Ovary (tissue), 7 donors: ENCODE measurements at regions not wholly inside any gene's neighbourhood (a gene's known extent, or its start where the extent isn't known, plus 50 kb on each side); places are given as distances from the start of the nearest gene placed in this dataset.

Experiments used
- DNase-seq, 5 donors: peaks; one replicate each; pipeline ENCODE4 v3.0.0-alpha.2; 2019 to 2020
- H3K27ac ChIP-seq, 2 donors: fragments of 200-600 bp; one replicate each; pipeline versions ENCODE4 v1.5.1 to v1.8.0; 2019 to 2022
- H3K27me3 ChIP-seq: fragments of 200-600 bp; one replicate; pipeline ENCODE4 v1.8.0; 2022
- H3K36me3 ChIP-seq: fragments of 200-600 bp; sonication (generic); one replicate; pipeline ENCODE4 v1.5.1; 2019
- H3K4me1 ChIP-seq: one replicate; pipeline ENCODE4 v1.8.1; 2013; ENCODE audit warnings: mild to moderate bottlenecking, moderate library complexity; ENCODE audit not compliant: insufficient read depth
- H3K4me3 ChIP-seq: fragments of 200-600 bp; sonication (generic); one replicate; pipeline ENCODE4 v1.5.1; 2017
- H3K9me3 ChIP-seq, 2 donors: fragments of 200-600 bp in 1 of 2; sonication (generic) in 1 of 2; one replicate each; pipeline versions ENCODE4 v1.5.1 to v1.8.1; 2013 to 2019; ENCODE audit warnings: mild to moderate bottlenecking in 1 of 2, moderate library complexity in 1 of 2
- EP300 ChIP-seq: sonication (generic); formaldehyde crosslinking; IDR thresholded peaks from one replicate; pipeline ENCODE4 v1.6.1; 2017; ENCODE audit warnings: antibody characterized with exemption
- POLR2A ChIP-seq: fragments of 450-650 bp; IDR thresholded peaks from one replicate; pipeline ENCODE4 v1.6.1; 2017; ENCODE audit warnings: antibody characterized with exemption, mild to moderate bottlenecking, moderate library complexity
- WGBS, 3 donors: extraction: QIAGEN DNeasy Blood & Tissue Kit in 1 of 3; methylation state at CpG; one replicate each; pipeline versions ENCODE4 v1.1.5 to v1.1.7; 2013 to 2017; 5-methylcytosine and 5-hydroxymethylcytosine counted together
- intact Hi-C, 4 donors: fragments of 100-400 bp; cut with DNase I; formaldehyde crosslinking; loops; one replicate each; pipeline versions ENCODE4 v1.11.0 to v1.15.1; 2022 to 2023
- TF ChIP-seq, protein P1 (sequence below), 3 donors: fragments of 450-650 bp in 2 of 3; fragments of 200-600 bp in 1 of 3; IDR thresholded peaks; one replicate each; pipeline versions ENCODE4 v1.5.1 to v1.8.0; 2016 to 2022; ENCODE audit warnings: antibody characterized with exemption in 3 of 3, mild to moderate bottlenecking in 1 of 3
- donor health status: DM: no; HTN: no; CAD: no; lungs with moderate emphysema.
- donor health status: DM: no; HTN: no; CAD: no.
- donor health status: Bipolar disorder and iron deficiency.
- donor health status: DM: no; HTN: no; CAD: no.
- donor health status: DM: yes; HTN: yes; CAD: no.

DNA sequence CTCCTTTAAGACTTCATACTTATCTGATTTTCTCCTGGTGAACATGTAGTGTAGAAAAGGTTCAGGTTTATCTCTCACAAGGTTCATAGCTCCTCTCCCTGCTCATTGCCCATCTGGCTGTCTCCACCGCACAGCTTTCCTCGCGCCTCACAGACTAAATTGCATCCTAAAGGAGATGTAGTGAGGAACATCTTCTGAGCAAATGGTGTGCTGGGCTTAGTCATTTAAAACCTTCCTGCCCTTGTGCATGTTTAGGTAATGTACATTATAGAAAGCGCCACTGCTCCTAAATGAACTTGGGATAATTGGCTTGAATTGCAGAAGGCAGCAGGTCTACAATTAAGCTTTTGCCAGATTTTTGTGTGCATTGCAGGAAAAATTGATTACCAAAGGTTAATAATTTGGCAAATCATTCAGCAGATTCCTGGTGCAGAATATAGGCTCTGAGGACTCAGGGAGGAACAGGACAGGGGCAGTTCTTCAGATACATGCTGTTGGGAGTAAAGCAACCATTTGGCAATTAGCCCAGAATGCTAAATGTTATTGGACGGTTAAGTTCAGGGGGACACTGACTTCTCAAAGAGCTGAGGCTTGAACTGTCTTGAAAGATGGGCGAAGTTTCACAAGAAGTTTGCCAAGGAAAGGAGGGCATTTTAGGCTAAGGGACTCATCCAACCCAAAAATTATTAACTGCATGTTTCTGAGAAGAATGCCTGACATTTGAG lies 108.4 kb upstream of the CLDN10 start:
- H3K4me1 ChIP-seq = no peaks in the 10 kb centered on the region
- WGBS, 3 donors = 76 to 81% (median 81%) methylated on average over 6 of the region's 6 CpGs
- no peak overlapping the region for H3K27ac ChIP-seq
- H3K9me3 ChIP-seq = no peaks in the 10 kb centered on the region
- TF ChIP-seq POLR2A (no peak), EP300 (no peak)
- no peak for DNase-seq
- intact Hi-C loops = no loop called here
- H3K27me3 ChIP-seq = no peaks in the 10 kb centered on the region
- no peaks in the 10 kb centered on the region for H3K36me3 ChIP-seq
- H3K4me3 ChIP-seq = no peak overlapping the region

- Histone ChIP-seq H3K36me3 (no peaks in the 10 kb centered on the region), H3K4me1 (no peaks in the 10 kb centered on the region), H3K27ac (no peak overlapping the region), H3K9me3 (no peaks in the 10 kb centered on the region), H3K27me3 (no peaks in the 10 kb centered on the region), H3K4me3 (no peak overlapping the region)
- 23 to 31% (median 26%) methylated on average over 4 of the region's 4 CpGs for WGBS, 3 donors
- no peak for TF ChIP-seq POLR2A
- no peak for TF ChIP-seq EP300
- TF ChIP-seq, protein P1, sequence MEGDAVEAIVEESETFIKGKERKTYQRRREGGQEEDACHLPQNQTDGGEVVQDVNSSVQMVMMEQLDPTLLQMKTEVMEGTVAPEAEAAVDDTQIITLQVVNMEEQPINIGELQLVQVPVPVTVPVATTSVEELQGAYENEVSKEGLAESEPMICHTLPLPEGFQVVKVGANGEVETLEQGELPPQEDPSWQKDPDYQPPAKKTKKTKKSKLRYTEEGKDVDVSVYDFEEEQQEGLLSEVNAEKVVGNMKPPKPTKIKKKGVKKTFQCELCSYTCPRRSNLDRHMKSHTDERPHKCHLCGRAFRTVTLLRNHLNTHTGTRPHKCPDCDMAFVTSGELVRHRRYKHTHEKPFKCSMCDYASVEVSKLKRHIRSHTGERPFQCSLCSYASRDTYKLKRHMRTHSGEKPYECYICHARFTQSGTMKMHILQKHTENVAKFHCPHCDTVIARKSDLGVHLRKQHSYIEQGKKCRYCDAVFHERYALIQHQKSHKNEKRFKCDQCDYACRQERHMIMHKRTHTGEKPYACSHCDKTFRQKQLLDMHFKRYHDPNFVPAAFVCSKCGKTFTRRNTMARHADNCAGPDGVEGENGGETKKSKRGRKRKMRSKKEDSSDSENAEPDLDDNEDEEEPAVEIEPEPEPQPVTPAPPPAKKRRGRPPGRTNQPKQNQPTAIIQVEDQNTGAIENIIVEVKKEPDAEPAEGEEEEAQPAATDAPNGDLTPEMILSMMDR (IDR thresholded peaks at IDR 0.05) = no peak
- DNase-seq = no peak
- intact Hi-C loops = no loop called here
These were observed 107.4 kb upstream of the CLDN10 start for GRCh38 chr13:95445131-95445530.

GRCh38 chr13:95447814-95448213 lies 104.7 kb upstream of the CLDN10 start:
- no peaks in the 10 kb centered on the region for H3K4me1 ChIP-seq
- 80 to 83% (median 81%) methylated on average over 8 of the region's 8 CpGs for WGBS, 3 donors
- intact Hi-C loops = no loop called here
- H3K4me3 ChIP-seq = no peak overlapping the region
- no peak for DNase-seq
- no peaks in the 10 kb centered on the region for H3K9me3 ChIP-seq
- H3K36me3 ChIP-seq = no peaks in the 10 kb centered on the region
- no peaks in the 10 kb centered on the region for H3K27me3 ChIP-seq
- TF ChIP-seq POLR2A (no peak), EP300 (no peak)
- TF ChIP-seq, protein P1 (IDR thresholded peaks at IDR 0.05) = no peak
- no peak overlapping the region for H3K27ac ChIP-seq

GRCh38 chr13:95451656-95452055 lies 100.9 kb upstream of the CLDN10 start:
- 83 to 88% (median 85%) methylated on average over 2 of the region's 2 CpGs for WGBS, 3 donors
- H3K4me3 ChIP-seq = no peak overlapping the region
- H3K36me3 ChIP-seq = no peaks in the 10 kb centered on the region
- H3K9me3 ChIP-seq = no peaks in the 10 kb centered on the region
- H3K27me3 ChIP-seq = no peaks in the 10 kb centered on the region
- DNase-seq = no peak
- intact Hi-C loops = no loop called here
- H3K27ac ChIP-seq = no peak overlapping the region
- TF ChIP-seq, protein P1 (IDR thresholded peaks at IDR 0.05) = no peak
- TF ChIP-seq POLR2A (no peak), EP300 (no peak)
- no peaks in the 10 kb centered on the region for H3K4me1 ChIP-seq

DNA sequence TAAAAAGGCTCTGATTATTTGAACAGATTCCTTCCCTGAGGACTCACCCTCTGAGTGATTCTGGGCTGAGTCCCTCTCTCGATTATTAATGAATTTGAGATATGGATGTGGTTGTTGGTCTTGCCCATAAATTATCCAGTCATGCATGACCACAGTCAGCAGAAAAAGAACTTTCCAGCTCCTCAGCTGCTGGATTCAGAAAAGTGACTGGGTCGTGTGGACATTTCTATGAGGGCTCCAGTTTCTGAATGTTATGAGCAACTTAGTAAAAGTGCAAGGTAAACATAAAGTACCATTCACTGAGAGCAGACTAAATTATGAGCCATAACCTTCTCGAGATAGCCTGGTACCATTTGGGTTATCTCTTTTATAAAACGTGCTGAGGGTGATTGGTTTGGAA lies 100.1 kb upstream of the CLDN10 start:
- intact Hi-C loops = no loop called here
- no peak for DNase-seq
- no peak for TF ChIP-seq EP300
- no peak for TF ChIP-seq POLR2A
- TF ChIP-seq, protein P1 (IDR thresholded peaks at IDR 0.05) = no peak

More for the DNA sequence above, 100.1 kb upstream of the CLDN10 start:
- WGBS, 3 donors = 18 to 21% (median 20%) methylated on average over 4 of the region's 4 CpGs
- Histone ChIP-seq H3K27me3 (no peaks in the 10 kb centered on the region), H3K9me3 (no peaks in the 10 kb centered on the region), H3K4me3 (no peak overlapping the region), H3K36me3 (no peaks in the 10 kb centered on the region), H3K4me1 (no peaks in the 10 kb centered on the region), H3K27ac (no peak overlapping the region)
